HG03196 (cell line): ENCODE measurements at regions not wholly inside any gene's neighbourhood (a gene's known extent, or its start where the extent isn't known, plus 50 kb on each side); places are given as distances from the start of the nearest gene placed in this dataset.

ENCODE experiments used
- ATAC-seq: cut with Tn5 transposase; IDR thresholded peaks from one replicate; pipeline ENCODE4 v1.9.1; 2021; ENCODE audit not compliant: unreplicated experiment

DNA sequence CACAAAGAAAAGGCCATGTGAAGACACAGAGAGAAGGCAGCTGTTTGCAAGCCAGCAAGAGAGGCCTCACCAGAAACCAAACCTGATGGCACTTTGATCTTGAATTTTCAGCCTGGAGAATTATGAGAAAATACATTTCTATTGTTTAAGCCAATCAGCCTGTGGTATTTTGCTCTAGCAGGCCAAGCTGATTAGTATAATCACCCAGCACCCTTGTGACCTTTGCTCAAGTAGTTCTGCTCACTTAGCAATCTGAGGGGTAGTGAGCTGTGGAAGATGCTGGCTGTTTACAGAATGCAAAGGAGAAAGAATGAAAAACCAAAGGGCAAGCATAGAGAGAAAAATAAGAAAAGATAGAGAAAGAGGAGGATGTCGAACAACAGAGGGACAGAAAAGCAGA, 396.4 kb upstream of the BOD1L1 start:
- no peak for ATAC-seq

- no peak for ATAC-seq
Observed at GRCh38 chr4:14025111-14025510, 397.6 kb upstream of the BOD1L1 start.

DNA sequence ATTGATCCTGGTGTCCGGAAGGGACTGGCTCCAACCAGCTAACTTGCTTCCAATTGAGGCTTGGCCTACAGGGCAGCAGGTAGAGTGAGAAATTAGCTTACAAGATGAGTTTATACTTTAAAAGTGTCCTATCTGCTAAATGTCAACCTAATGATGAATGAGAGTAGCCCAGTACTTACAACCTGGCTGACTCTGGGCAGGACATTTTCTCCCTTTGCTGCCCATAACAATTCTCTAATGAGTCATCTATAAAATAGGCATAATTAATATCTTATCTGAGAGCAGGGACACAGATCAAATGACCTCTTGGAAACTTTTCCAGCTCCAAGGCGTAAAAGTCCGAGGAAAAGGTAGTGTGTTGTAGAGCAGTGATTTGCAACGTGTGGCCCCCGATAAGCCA, 398.4 kb upstream of the BOD1L1 start:
- ATAC-seq: no peak

GRCh38 chr4:14028862-14029261, 401.3 kb upstream of the BOD1L1 start:
- ATAC-seq: no peak

- no peak for ATAC-seq
Observed at GRCh38 chr4:14035076-14035475, 407.6 kb upstream of the BOD1L1 start.

- no peak for ATAC-seq
Observed at GRCh38 chr4:14043203-14043602, 415.7 kb upstream of the BOD1L1 start.

DNA sequence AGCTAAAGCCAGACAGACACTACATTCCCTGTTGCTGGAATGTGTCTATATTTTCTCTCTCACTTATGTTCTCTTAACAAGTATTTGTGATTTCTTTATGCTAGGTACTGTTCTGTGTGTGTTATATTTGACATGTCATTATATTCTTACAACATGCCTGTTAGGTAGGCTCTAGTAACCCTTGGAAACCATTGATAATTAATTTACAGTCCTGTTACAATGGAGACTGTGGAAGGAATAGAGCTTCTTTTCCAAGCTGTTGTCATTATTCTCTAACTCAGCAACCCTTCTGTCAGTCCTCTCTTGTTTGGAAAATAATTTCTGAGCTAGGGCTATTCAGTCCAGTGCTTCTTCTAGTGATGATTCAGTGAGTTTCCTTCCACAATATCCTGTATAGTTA, 419.1 kb upstream of the BOD1L1 start:
- ATAC-seq: no peak

- ATAC-seq: no peak
Observed at GRCh38 chr4:14047840-14048239, 420.3 kb upstream of the BOD1L1 start.

DNA sequence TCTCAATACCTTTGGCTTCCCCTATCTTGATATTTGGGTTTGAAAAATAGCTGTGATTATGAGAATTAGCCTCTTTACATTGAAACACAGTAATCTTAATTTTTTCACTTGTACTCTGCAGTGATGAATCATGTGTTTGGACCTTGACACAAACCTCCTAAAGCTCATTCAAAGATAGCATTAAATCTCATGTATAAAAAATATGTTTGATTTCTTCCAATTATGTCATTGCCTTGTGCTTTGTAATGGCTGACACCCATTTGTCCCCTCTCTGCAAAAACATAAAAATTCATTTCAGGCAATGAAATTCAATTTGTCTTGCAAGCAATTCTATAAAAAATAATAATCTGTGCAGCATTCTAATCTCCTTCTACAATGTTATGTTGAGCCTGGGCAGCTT, 422.4 kb upstream of the BOD1L1 start:
- no peak for ATAC-seq

DNA sequence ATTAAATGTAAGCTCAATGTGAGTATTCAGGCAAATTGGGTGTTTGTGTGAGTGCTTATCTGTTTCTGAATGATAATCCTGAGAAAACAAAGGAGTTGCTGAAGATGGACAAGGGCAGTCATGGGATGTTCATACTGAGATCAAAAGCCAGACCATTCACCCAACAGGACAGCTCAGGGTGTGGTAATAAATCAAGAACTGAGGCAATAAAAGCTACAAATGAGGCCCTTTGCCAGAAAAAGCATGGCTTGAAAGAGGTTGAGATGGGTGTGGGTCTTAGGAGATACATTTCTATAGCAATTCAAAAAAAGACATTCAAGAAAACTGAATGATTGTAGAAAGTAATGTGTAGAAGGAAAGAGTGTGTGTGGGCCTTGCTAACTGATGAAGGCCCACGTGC, 425.8 kb upstream of the BOD1L1 start:
- ATAC-seq: no peak

DNA sequence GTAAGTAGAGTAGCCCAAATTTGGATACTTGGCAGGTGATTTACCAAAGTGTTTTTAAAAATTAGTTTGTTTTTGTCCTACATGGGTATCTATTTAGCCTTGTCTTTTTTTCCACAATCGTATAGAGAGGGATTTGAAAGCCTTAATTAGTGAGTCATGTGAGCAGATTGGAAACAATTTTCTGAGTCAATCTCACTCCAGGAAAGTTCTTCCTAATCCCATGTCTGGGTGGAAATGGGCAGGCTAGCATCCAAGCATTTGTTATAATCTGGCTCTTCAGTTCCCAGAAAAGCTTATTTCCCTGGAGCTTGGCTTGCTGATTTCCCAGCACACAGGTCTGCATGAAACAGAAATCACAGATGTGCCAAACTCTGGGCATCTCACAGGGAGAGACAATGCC, 426.9 kb upstream of the BOD1L1 start:
- no peak for ATAC-seq

GRCh38 chr4:14059006-14059405, 431.5 kb upstream of the BOD1L1 start:
- ATAC-seq: no peak

DNA sequence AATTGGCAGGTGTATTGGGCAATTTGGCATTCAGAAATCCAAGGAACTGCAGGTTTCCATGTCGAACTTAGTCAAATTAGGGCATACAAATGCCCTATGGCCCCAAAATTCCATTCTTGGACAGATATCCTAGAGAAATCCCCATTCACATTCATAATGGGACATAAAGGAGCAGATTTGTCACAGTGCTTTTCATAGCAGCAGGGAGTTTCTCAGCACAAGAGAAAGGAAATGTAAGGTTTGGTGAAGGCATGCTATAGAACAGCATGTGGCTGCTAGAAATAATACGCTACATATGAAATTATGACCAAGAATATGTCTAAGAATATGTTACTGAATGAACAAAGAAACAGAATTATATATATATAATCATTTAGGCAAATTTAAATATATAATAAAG, 437.5 kb upstream of the BOD1L1 start:
- ATAC-seq: no peak

DNA sequence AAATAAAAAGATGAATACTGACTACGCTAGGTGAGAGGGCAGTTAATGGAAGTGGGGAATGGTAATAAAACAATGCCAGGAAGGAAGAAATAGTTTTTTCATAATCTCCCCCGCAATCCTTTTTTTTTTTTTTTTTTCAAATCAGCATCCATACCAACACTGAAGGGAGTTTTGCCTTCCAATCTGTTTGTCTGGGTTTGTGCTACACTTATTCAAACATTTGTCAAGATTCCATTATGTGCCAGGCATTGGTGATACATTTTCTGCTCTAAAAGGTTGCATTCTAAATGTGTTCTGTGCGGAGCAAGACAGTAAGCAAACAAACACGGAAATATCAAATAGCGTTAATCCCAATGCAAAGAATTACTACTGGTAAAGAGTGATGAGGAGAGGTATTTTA, 437.9 kb upstream of the BOD1L1 start:
- ATAC-seq: no peak

DNA sequence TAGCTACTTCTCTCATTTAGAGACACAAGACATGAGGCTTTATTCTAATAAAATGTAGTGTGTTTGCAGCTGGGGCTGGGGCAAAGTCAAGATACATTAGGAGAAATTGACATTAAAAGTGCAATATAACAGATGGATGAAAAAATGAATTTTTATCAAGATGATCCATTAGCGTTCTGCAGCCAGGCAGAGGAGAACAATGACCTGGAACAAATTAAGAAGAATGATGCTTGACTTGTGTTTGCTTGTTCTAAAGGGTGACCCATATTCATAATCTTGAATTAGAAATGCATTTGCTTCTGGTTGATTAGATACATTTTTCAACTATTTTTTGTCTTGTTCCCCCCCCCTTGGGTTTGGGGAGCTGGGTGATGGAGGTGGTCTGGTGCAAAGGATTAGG, 439.5 kb upstream of the BOD1L1 start:
- no peak for ATAC-seq

- ATAC-seq: no peak
Observed at GRCh38 chr4:14069886-14070285, 442.4 kb upstream of the BOD1L1 start.

DNA sequence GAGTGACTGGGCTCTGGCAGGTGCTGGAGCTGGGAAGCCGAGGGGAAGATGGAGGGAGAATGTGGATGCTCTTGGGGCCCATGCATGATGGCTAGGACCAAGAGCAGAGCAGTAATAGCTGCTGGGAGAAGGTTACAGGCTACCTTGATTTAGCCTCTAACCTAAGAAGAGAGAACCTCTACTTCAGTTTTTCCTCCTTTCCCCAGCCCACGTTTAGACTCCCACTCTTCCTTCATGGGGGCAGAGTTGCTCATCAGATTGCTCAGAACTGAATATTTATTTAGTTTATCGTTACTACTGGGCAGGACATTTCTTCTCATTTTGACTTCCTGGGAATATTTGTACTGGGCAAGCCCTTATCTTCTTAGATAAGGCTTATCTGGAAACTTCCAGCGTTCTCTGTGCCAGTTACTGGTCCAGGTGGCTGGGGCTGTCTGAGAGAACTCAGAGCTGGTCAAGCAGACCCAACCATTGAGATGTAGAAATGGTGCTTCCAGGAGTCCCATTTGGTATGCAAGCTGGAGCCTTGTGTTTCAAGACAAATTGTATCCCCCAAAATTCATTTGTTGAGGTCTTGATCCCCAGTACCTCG, 442.9 kb upstream of the BOD1L1 start:
- no peak for ATAC-seq

- ATAC-seq: no peak
Observed at GRCh38 chr4:14072506-14072905, 445.0 kb upstream of the BOD1L1 start.

- no peak for ATAC-seq
Observed at GRCh38 chr4:14076776-14077175, 449.3 kb upstream of the BOD1L1 start.

DNA sequence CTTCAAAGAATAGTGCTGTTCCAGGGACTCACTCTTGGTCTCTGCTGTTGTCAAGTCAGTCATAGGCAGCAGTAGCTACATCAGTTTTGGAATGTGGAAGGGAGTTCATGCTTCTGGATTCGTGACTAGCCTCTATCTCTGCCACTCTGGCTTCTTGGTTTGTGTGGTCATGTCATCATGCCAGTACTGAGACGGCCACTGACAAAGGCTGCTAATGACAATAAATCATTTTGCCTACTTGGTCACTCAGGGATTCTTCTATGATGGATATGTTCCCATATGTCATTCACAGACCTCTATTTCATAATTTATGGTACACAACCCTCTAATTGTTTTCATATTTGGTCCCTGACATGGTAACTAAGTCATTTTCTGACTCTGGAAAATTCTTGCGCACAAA, 450.8 kb upstream of the BOD1L1 start:
- no peak for ATAC-seq

- no peak for ATAC-seq
Observed at GRCh38 chr4:14079601-14080000, 452.1 kb upstream of the BOD1L1 start.

GRCh38 chr4:14083150-14083549, 455.6 kb upstream of the BOD1L1 start:
- no peak for ATAC-seq

DNA sequence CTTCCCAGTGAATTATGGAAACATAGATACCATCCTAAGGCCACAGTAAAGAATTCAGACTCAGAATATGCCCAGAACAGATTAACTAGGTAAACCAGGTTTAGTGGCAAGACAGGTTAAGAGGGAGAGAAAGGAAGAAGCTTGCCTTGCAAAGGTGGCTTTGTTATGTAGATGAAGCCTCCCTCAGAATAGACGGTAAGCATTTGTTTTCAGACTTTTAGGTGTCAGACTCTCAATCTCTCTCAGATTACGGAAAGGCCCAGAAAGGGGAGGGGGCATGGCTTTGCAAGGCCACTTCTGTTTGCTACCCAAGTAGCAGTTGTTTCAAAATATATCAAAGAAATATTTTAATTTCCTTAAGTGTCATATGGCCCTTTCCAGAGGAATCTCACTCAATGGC, 457.1 kb upstream of the BOD1L1 start:
- no peak for ATAC-seq

DNA sequence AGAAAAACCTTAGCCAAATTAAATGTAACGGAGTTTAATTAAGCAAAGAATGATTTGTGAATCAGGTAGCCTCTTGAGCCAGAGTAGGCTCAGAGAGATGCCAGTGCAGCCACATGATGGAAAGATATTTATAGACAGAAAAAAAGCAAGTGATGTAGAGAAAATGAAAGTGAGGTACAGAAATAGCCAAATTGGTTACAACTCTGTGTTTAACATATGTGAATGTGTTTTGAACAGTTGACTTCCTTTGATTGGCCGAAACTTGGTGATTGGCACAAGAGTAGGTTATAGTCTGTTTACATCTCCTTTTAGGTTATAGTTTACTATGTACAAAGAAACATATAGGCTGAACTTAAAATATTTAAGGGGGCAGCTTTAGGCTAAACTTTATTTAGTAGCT, 459.9 kb upstream of the BOD1L1 start:
- peak; percentile 59 for ATAC-seq
